ENCODE measurements at regions not wholly inside any gene's neighbourhood (a gene's known extent, or its start where the extent isn't known, plus 50 kb on each side); places are given as distances from the start of the nearest gene placed in this dataset.

GRCh38 chr6:104648347-104648746, 211.4 kb downstream of the HACE1 start:
- TF ChIP-seq GATA3 (IDR thresholded peaks at IDR 0.05; ENCODE audit: low read depth, low read length) (no peak), GATA2 (IDR thresholded peaks at IDR 0.05; ENCODE audit: low read depth, low read length) (no peak)

Data from SH-SY5Y (cell line).